Muscle of back (tissue), 3 donors: ENCODE measurements at regions not wholly inside any gene's neighbourhood (a gene's known extent, or its start where the extent isn't known, plus 50 kb on each side); places are given as distances from the start of the nearest gene placed in this dataset.
"Not testable (repeated sequence)": the region's sequence is repeated elsewhere in the genome, so short reads cannot be mapped to it uniquely, and the experiment has no call there.

ENCODE experiments used
- DNase-seq, 3 donors: peaks; one replicate each; pipeline versions ENCODE4 v3.0.0 to v3.0.0-alpha.2; 2013

GRCh38 chr11:46223252-46223513 is 54.3 kb upstream of the CREB3L1 start:
- no peak for DNase-seq

GRCh38 chr11:46222490-46223251 is 54.8 kb upstream of the CREB3L1 start:
- DNase-seq: no peak

GRCh38 chr11:46220313-46220712 is 57.1 kb upstream of the CREB3L1 start:
- no peak for DNase-seq

- no peak for DNase-seq
Observed at GRCh38 chr11:46216765-46217089, 60.7 kb upstream of the CREB3L1 start.

- no peak for DNase-seq
Observed at GRCh38 chr11:46216019-46216764, 61.3 kb upstream of the CREB3L1 start.

GRCh38 chr11:46215208-46215931 is 62.1 kb upstream of the CREB3L1 start:
- no peak for DNase-seq

- no peak for DNase-seq
Observed at GRCh38 chr11:46212720-46213119, 64.7 kb upstream of the CREB3L1 start.

GRCh38 chr11:46210856-46211255 is 66.6 kb upstream of the CREB3L1 start:
- no peak for DNase-seq

- no peak for DNase-seq
Observed at GRCh38 chr11:46210133-46210636, 67.3 kb upstream of the CREB3L1 start.

GRCh38 chr11:46209624-46210023 is 67.8 kb upstream of the CREB3L1 start:
- not testable (repeated sequence) for DNase-seq

GRCh38 chr11:46208803-46209202 is 68.7 kb upstream of the CREB3L1 start:
- no peak for DNase-seq

GRCh38 chr11:46207270-46207669 is 70.2 kb upstream of the CREB3L1 start:
- no peak for DNase-seq

- not testable (repeated sequence) for DNase-seq
Observed at GRCh38 chr11:46204415-46204814, 73.0 kb upstream of the CREB3L1 start.

GRCh38 chr11:46203746-46204145 is 73.7 kb upstream of the CREB3L1 start:
- DNase-seq: no peak

- no peak for DNase-seq
Observed at GRCh38 chr11:46202696-46203391, 74.6 kb upstream of the CREB3L1 start.

- no peak for DNase-seq
Observed at GRCh38 chr11:46202149-46202548, 75.3 kb upstream of the CREB3L1 start.

- no peak for DNase-seq
Observed at GRCh38 chr11:46200537-46201281, 76.8 kb upstream of the CREB3L1 start.

- no peak for DNase-seq
Observed at GRCh38 chr11:46198245-46199240, 77.3 kb upstream of the PHF21A start.

- DNase-seq: no peak
Observed at GRCh38 chr11:46197421-46197820, 76.2 kb upstream of the PHF21A start.

- no peak for DNase-seq
Observed at GRCh38 chr11:46188017-46188416, 66.8 kb upstream of the PHF21A start.
